ENCODE measurements at regions not wholly inside any gene's neighbourhood (a gene's known extent, or its start where the extent isn't known, plus 50 kb on each side); places are given as distances from the start of the nearest gene placed in this dataset.

GRCh38 chr3:18880691-18881090, 267.6 kb upstream of the KCNH8 start:
- no peak for DNase-seq

GRCh38 chr3:18872466-18872865, 275.8 kb upstream of the KCNH8 start:
- no peak for DNase-seq

- no peak for DNase-seq
Observed at GRCh38 chr3:18870642-18871041, 277.7 kb upstream of the KCNH8 start.

- no peak for DNase-seq
Observed at GRCh38 chr3:18870074-18870640, 278.2 kb upstream of the KCNH8 start.

GRCh38 chr3:18868911-18869689, 279.2 kb upstream of the KCNH8 start:
- peak; percentile 26 to 42 for DNase-seq

GRCh38 chr3:18866899-18867298, 281.4 kb upstream of the KCNH8 start:
- no peak for DNase-seq

- no peak for DNase-seq
Observed at GRCh38 chr3:18864933-18865731, 283.2 kb upstream of the KCNH8 start.

GRCh38 chr3:18862077-18862476, 286.2 kb upstream of the KCNH8 start:
- no peak for DNase-seq

- no peak for DNase-seq
Observed at GRCh38 chr3:18861137-18861536, 287.2 kb upstream of the KCNH8 start.

GRCh38 chr3:18853269-18853668, 295.0 kb upstream of the KCNH8 start:
- DNase-seq, result no peak

GRCh38 chr3:18847583-18848197, 300.6 kb upstream of the KCNH8 start:
- DNase-seq, result no peak

- no peak for DNase-seq
Observed at GRCh38 chr3:18843983-18844382, 304.3 kb upstream of the KCNH8 start.

GRCh38 chr3:18843188-18843587, 305.1 kb upstream of the KCNH8 start:
- DNase-seq, result no peak

- no peak for DNase-seq
Observed at GRCh38 chr3:18841422-18842343, 306.6 kb upstream of the KCNH8 start.

GRCh38 chr3:18840535-18841137, 307.7 kb upstream of the KCNH8 start:
- no peak for DNase-seq

- no peak for DNase-seq
Observed at GRCh38 chr3:18838758-18839157, 309.6 kb upstream of the KCNH8 start.

- no peak for DNase-seq
Observed at GRCh38 chr3:18837137-18837755, 311.1 kb upstream of the KCNH8 start.

- no peak for DNase-seq
Observed at GRCh38 chr3:18835021-18835420, 313.3 kb upstream of the KCNH8 start.

- no peak for DNase-seq
Observed at GRCh38 chr3:18830087-18830486, 318.2 kb upstream of the KCNH8 start.

GRCh38 chr3:18828637-18829036, 319.7 kb upstream of the KCNH8 start:
- no peak for DNase-seq

- DNase-seq, result no peak
Observed at GRCh38 chr3:18827664-18828063, 320.6 kb upstream of the KCNH8 start.

Measured in stimulated activated CD4-positive, alpha-beta T cell treated with anti-CD3 and anti-CD28 coated beads, Interleukin-2, amount 100 ng/mL, for 24 hours (primary cell).